HEK293 (cell line): ENCODE measurements at regions not wholly inside any gene's neighbourhood (a gene's known extent, or its start where the extent isn't known, plus 50 kb on each side); places are given as distances from the start of the nearest gene placed in this dataset.

Experiments
- CTCF ChIA-PET: fragments of 350-600 bp; formaldehyde crosslinking; extraction: SDS; loops from one replicate; lab custom pipeline; 2021; ENCODE audit warnings: antibody characterized with exemption; lab: Yijun Ruan, JAX
- POLR2A ChIA-PET: fragments of 300-600 bp; formaldehyde crosslinking; extraction: SDS; loops from one replicate; lab custom pipeline; 2020; ENCODE audit warnings: antibody characterized with exemption, inconsistent platforms; lab: Yijun Ruan, JAX
- H3K27ac ChIP-seq: fragments of 200-500 bp; sonication (Bioruptor generic); 2 replicates; pipeline ENCODE4 v1.5.1; 2014; ENCODE audit warnings: low read depth, low read length, control low read depth, inconsistent platforms; ENCODE audit errors: extremely low read depth
- H3K36me3 ChIP-seq, 2 experiments: fragments of 200-500 bp in 1 of 2; sonication (Bioruptor generic) in 1 of 2; 1 replicate in 1 of 2; 2 replicates in 1 of 2; pipeline ENCODE4 v1.5.1; 2014 to 2017; ENCODE audit warnings: inconsistent platforms in 2 of 2, low read length in 2 of 2; ENCODE audit not compliant: control insufficient read depth in 2 of 2, insufficient read depth in 1 of 2
- H3K4me1 ChIP-seq: fragments of 200-500 bp; sonication (Bioruptor generic); 2 replicates; pipeline ENCODE4 v1.5.1; 2014; ENCODE audit warnings: mild to moderate bottlenecking, low read length, inconsistent platforms; ENCODE audit not compliant: control insufficient read depth, insufficient read depth
- H3K4me3 ChIP-seq: 2 replicates; pipeline ENCODE4 v1.5.1; 2011; ENCODE audit warnings: low read depth, mild to moderate bottlenecking, control low read depth, low read length, moderate library complexity
- H3K9me3 ChIP-seq: fragments of 200-500 bp; sonication (Bioruptor generic); 2 replicates; pipeline ENCODE4 v1.5.1; 2014; ENCODE audit warnings: low read depth, low read length, inconsistent platforms; ENCODE audit not compliant: control insufficient read depth, insufficient read depth
- BCL6B ChIP-seq: fragments of 450-650 bp; formaldehyde crosslinking; IDR thresholded peaks from 2 replicates; pipeline ENCODE4 v1.5.1; 2017; ENCODE audit warnings: missing biosample characterization, missing genetic modification characterization
- FEZF1 ChIP-seq: fragments of 450-650 bp; formaldehyde crosslinking; IDR thresholded peaks from 2 replicates; pipeline ENCODE4 v1.5.1; 2016; ENCODE audit warnings: missing biosample characterization, missing genetic modification characterization
- HIC1 ChIP-seq: fragments of 450-650 bp; formaldehyde crosslinking; IDR thresholded peaks from 2 replicates; pipeline ENCODE4 v1.5.1; 2016; ENCODE audit warnings: missing biosample characterization, missing genetic modification characterization
- ZBTB6 ChIP-seq: fragments of 450-650 bp; formaldehyde crosslinking; IDR thresholded peaks from 2 replicates; pipeline ENCODE4 v1.5.1; 2017; ENCODE audit warnings: missing biosample characterization, missing genetic modification characterization
- ZNF280D ChIP-seq: fragments of 450-650 bp; formaldehyde crosslinking; IDR thresholded peaks from 2 replicates; pipeline ENCODE4 v1.5.1; 2016; ENCODE audit warnings: missing biosample characterization, missing genetic modification characterization
- ZNF302 ChIP-seq: fragments of 450-650 bp; formaldehyde crosslinking; IDR thresholded peaks from 2 replicates; pipeline ENCODE4 v1.5.1; 2016; ENCODE audit warnings: missing biosample characterization, missing genetic modification characterization, low read depth
- ZNF354C ChIP-seq: fragments of 450-650 bp; formaldehyde crosslinking; IDR thresholded peaks from 2 replicates; pipeline ENCODE4 v1.5.1; 2016; ENCODE audit warnings: missing biosample characterization, missing genetic modification characterization, low read depth, borderline replicate concordance
- ZNF366 ChIP-seq: fragments of 450-650 bp; formaldehyde crosslinking; conservative IDR thresholded peaks from 2 replicates; pipeline ENCODE4 v1.5.1; 2016; ENCODE audit warnings: missing biosample characterization, missing genetic modification characterization
- ZNF398 ChIP-seq: fragments of 450-650 bp; formaldehyde crosslinking; IDR thresholded peaks from 2 replicates; pipeline ENCODE4 v1.5.1; 2017; ENCODE audit warnings: missing biosample characterization, missing genetic modification characterization
- ZNF513 ChIP-seq: fragments of 450-650 bp; IDR thresholded peaks from 2 replicates; pipeline ENCODE4 v1.5.1; 2018; ENCODE audit warnings: missing biosample characterization, missing genetic modification characterization
- ZNF701 ChIP-seq: fragments of 450-650 bp; formaldehyde crosslinking; IDR thresholded peaks from 2 replicates; pipeline ENCODE4 v1.5.1; 2016; ENCODE audit warnings: missing biosample characterization, missing genetic modification characterization
- ZNF76 ChIP-seq: fragments of 450-650 bp; formaldehyde crosslinking; IDR thresholded peaks from 2 replicates; pipeline ENCODE4; 2016; ENCODE audit warnings: low read depth, missing biosample characterization, missing genetic modification characterization, borderline replicate concordance
- ZXDB ChIP-seq: fragments of 450-650 bp; formaldehyde crosslinking; IDR thresholded peaks from 2 replicates; pipeline ENCODE4 v1.5.1; 2016; ENCODE audit warnings: missing biosample characterization, missing genetic modification characterization

- Histone ChIP-seq H3K9me3 (no peaks in the 10 kb centered on the region), H3K4me1 (no peaks in the 10 kb centered on the region), H3K36me3 (no peaks in the 10 kb centered on the region), H3K27ac (no peak overlapping the region), H3K4me3 (no peak overlapping the region)
- CTCF ChIA-PET: no interaction called here
- POLR2A ChIA-PET: no interaction called here
- no peak for TF ChIP-seq ZNF366
- TF ChIP-seq FEZF1 (tag by site-specific recombination): no peak
- TF ChIP-seq ZBTB6: no peak
- TF ChIP-seq HIC1 (tag by site-specific recombination): no peak
These were observed 219.6 kb downstream of the ANAPC1 start for GRCh38 chr2:111664275-111664850.

- Histone ChIP-seq H3K4me3 (no peak overlapping the region), H3K4me1 (no peaks in the 10 kb centered on the region), H3K9me3 (no peaks in the 10 kb centered on the region), H3K36me3 (no peaks in the 10 kb centered on the region)
- CTCF ChIA-PET: no interaction called here
- TF ChIP-seq ZNF354C (tag by site-specific recombination) (no peak), BCL6B (no peak), ZXDB (no peak), ZNF513 (tag by site-specific recombination) (no peak), ZNF76 (tag by site-specific recombination) (no peak), ZNF701 (tag by site-specific recombination) (no peak), ZNF302 (tag by site-specific recombination) (no peak), ZNF280D (tag by site-specific recombination) (no peak), ZNF398 (tag by site-specific recombination) (no peak)
- TF ChIP-seq, all 188 proteins: peak for 0
- POLR2A ChIA-PET: no interaction called here
- H3K27ac ChIP-seq: no peak overlapping the region
These were observed 219.0 kb downstream of the ANAPC1 start for GRCh38 chr2:111665011-111665410.
